ENCODE measurements at regions not wholly inside any gene's neighbourhood (a gene's known extent, or its start where the extent isn't known, plus 50 kb on each side); places are given as distances from the start of the nearest gene placed in this dataset.
"Not testable (repeated sequence)": the region's sequence is repeated elsewhere in the genome, so short reads cannot be mapped to it uniquely, and the experiment has no call there.

- DNase-seq = no peak
Observed at GRCh38 chr10:131567279-131568162, 256.0 kb upstream of the TCERG1L start.

- no peak for DNase-seq
Observed at GRCh38 chr10:131568866-131569265, 257.3 kb upstream of the TCERG1L start.

GRCh38 chr10:131569851-131570715 is 258.6 kb upstream of the TCERG1L start:
- no peak for DNase-seq

GRCh38 chr10:131570716-131571307 is 259.3 kb upstream of the TCERG1L start:
- no peak for DNase-seq

GRCh38 chr10:131571346-131571745 is 259.8 kb upstream of the TCERG1L start:
- DNase-seq = no peak

- no peak for DNase-seq
Observed at GRCh38 chr10:131571865-131572264, 260.3 kb upstream of the TCERG1L start.

- DNase-seq = no peak
Observed at GRCh38 chr10:131573256-131573655, 261.7 kb upstream of the TCERG1L start.

- no peak for DNase-seq
Observed at GRCh38 chr10:131573707-131574106, 262.2 kb upstream of the TCERG1L start.

GRCh38 chr10:131574363-131574706 is 262.8 kb upstream of the TCERG1L start:
- DNase-seq = no peak

GRCh38 chr10:131574707-131575430 is 263.3 kb upstream of the TCERG1L start:
- DNase-seq = no peak

GRCh38 chr10:131575877-131576276 is 264.4 kb upstream of the TCERG1L start:
- DNase-seq = no peak

- no peak for DNase-seq
Observed at GRCh38 chr10:131576341-131577177, 265.0 kb upstream of the TCERG1L start.

- no peak for DNase-seq
Observed at GRCh38 chr10:131577178-131577555, 265.6 kb upstream of the TCERG1L start.

- DNase-seq = no peak
Observed at GRCh38 chr10:131577786-131578471, 266.4 kb upstream of the TCERG1L start.

- DNase-seq = no peak
Observed at GRCh38 chr10:131578472-131578970, 267.0 kb upstream of the TCERG1L start.

GRCh38 chr10:131579251-131580071 is 267.9 kb upstream of the TCERG1L start:
- DNase-seq = no peak

- no peak for DNase-seq
Observed at GRCh38 chr10:131580076-131580652, 268.6 kb upstream of the TCERG1L start.

- DNase-seq = no peak
Observed at GRCh38 chr10:131580674-131581073, 269.2 kb upstream of the TCERG1L start.

- DNase-seq = not testable (repeated sequence)
Observed at GRCh38 chr10:131581547-131581946, 270.0 kb upstream of the TCERG1L start.

GRCh38 chr10:131584287-131584686 is 272.8 kb upstream of the TCERG1L start:
- no peak for DNase-seq
